ENCODE measurements at regions not wholly inside any gene's neighbourhood (a gene's known extent, or its start where the extent isn't known, plus 50 kb on each side); places are given as distances from the start of the nearest gene placed in this dataset.

- DNase-seq = no peak
Measured at GRCh38 chr2:38448692-38449410, 71.8 kb upstream of the ATL2 start.

GRCh38 chr2:38446906-38447561 lies 70.0 kb upstream of the ATL2 start:
- DNase-seq = no peak

GRCh38 chr2:38446418-38446817 lies 69.3 kb upstream of the ATL2 start:
- no peak for DNase-seq

- no peak for DNase-seq
Measured at GRCh38 chr2:38444247-38444646, 67.2 kb upstream of the ATL2 start.

GRCh38 chr2:38442643-38443541 lies 65.8 kb upstream of the ATL2 start:
- no peak for DNase-seq

- DNase-seq = no peak
Measured at GRCh38 chr2:38441346-38441745, 64.3 kb upstream of the ATL2 start.

- no peak for DNase-seq
Measured at GRCh38 chr2:38440655-38441054, 63.6 kb upstream of the ATL2 start.

GRCh38 chr2:38439863-38440262 lies 62.8 kb upstream of the ATL2 start:
- DNase-seq = no peak

- DNase-seq = no peak
Measured at GRCh38 chr2:38438883-38439612, 62.0 kb upstream of the ATL2 start.

GRCh38 chr2:38438133-38438882 lies 61.2 kb upstream of the ATL2 start:
- no peak for DNase-seq

- no peak for DNase-seq
Measured at GRCh38 chr2:38436227-38436664, 59.2 kb upstream of the ATL2 start.

GRCh38 chr2:38435775-38436174 lies 58.7 kb upstream of the ATL2 start:
- DNase-seq = no peak

GRCh38 chr2:38434595-38434994 lies 57.5 kb upstream of the ATL2 start:
- DNase-seq = no peak

GRCh38 chr2:38433607-38433975 lies 56.5 kb upstream of the ATL2 start:
- DNase-seq = no peak

- no peak for DNase-seq
Measured at GRCh38 chr2:38432820-38433606, 55.9 kb upstream of the ATL2 start.

GRCh38 chr2:38430597-38431207 lies 53.6 kb upstream of the ATL2 start:
- DNase-seq = no peak

GRCh38 chr2:38430196-38430595 lies 53.1 kb upstream of the ATL2 start:
- DNase-seq = no peak

GRCh38 chr2:38427936-38428335 lies 50.9 kb upstream of the ATL2 start:
- DNase-seq = no peak

GRCh38 chr2:38427054-38427453 lies 50.0 kb upstream of the ATL2 start:
- DNase-seq = no peak

All from NCI-H510A treated with DMSO at 0.1 percent for 48 hours (cell line).